Right lobe of liver (tissue), 6 donors: ENCODE measurements at regions not wholly inside any gene's neighbourhood (a gene's known extent, or its start where the extent isn't known, plus 50 kb on each side); places are given as distances from the start of the nearest gene placed in this dataset.

Experiments
- ATAC-seq, 4 donors: fragments of 200-7000 bp; cut with Tn5 transposase; one replicate each; pipeline ENCODE4 v1.9.1; 2020; ENCODE audit warnings: mild to moderate bottlenecking in 4 of 4, moderate library complexity in 4 of 4
- DNase-seq, 3 donors: peaks; one replicate each; pipeline ENCODE4 v3.0.0-alpha.2; 2020
- H3K27ac ChIP-seq, 3 donors: fragments of 200-600 bp; one replicate each; pipeline ENCODE4 v1.8.0; 2022
- H3K27me3 ChIP-seq, 2 donors: fragments of 200-600 bp; one replicate each; pipeline ENCODE4 v1.8.0; 2022
- H3K36me3 ChIP-seq, 4 donors: fragments of 200-600 bp; sonication (generic) in 1 of 4; one replicate each; pipeline versions ENCODE4 v1.5.1 to v1.8.0; 2017 to 2022; ENCODE audit warnings: control low read depth in 1 of 4
- H3K4me1 ChIP-seq, 4 donors: fragments of 200-600 bp; sonication (generic) in 1 of 4; one replicate each; pipeline versions ENCODE4 v1.5.1 to v1.8.0; 2017 to 2022; ENCODE audit warnings: control low read depth in 1 of 4
- H3K4me3 ChIP-seq, 3 donors: fragments of 200-600 bp; one replicate each; pipeline ENCODE4 v1.8.0; 2022
- H3K9me3 ChIP-seq, 4 donors: fragments of 200-600 bp; sonication (generic) in 1 of 4; one replicate each; pipeline versions ENCODE4 v1.5.1 to v1.8.0; 2017 to 2022; ENCODE audit warnings: control low read depth in 1 of 4
- POLR2A ChIP-seq: fragments of 450-650 bp; IDR thresholded peaks from one replicate; pipeline ENCODE4 v1.6.1; 2017; ENCODE audit warnings: antibody characterized with exemption, mild to moderate bottlenecking
- WGBS: methylation state at CpG from one replicate; pipeline ENCODE4 v1.1.6; 2018; ENCODE audit warnings: low coverage, low lambda C conversion rate; ENCODE audit not compliant: insufficient coverage; ENCODE audit errors: missing lambda C conversion rate; 5-methylcytosine and 5-hydroxymethylcytosine counted together
- intact Hi-C, 2 donors: fragments of 100-400 bp; cut with DNase I; formaldehyde crosslinking; loops; one replicate each; pipeline versions ENCODE4 v1.11.2 to v1.14.1; 2022
- TF ChIP-seq, protein P1 (sequence below), 4 donors: fragments of 200-600 bp in 3 of 4; fragments of 450-650 bp in 1 of 4; IDR thresholded peaks; one replicate each; pipeline versions ENCODE4 v1.5.1 to v1.8.0; 2016 to 2022; ENCODE audit warnings: antibody characterized with exemption in 4 of 4, mild to moderate bottlenecking in 2 of 4
- donor health status: DM: no; HTN: yes; CAD: no.
- donor health status: DM: no; HTN: no; CAD: no.
- donor health status: DM: no; HTN: no; CAD: no.
- donor health status: DM: no; HTN: yes; CAD: no.
- donor health status: DM: no; HTN: yes; CAD: no.

DNA sequence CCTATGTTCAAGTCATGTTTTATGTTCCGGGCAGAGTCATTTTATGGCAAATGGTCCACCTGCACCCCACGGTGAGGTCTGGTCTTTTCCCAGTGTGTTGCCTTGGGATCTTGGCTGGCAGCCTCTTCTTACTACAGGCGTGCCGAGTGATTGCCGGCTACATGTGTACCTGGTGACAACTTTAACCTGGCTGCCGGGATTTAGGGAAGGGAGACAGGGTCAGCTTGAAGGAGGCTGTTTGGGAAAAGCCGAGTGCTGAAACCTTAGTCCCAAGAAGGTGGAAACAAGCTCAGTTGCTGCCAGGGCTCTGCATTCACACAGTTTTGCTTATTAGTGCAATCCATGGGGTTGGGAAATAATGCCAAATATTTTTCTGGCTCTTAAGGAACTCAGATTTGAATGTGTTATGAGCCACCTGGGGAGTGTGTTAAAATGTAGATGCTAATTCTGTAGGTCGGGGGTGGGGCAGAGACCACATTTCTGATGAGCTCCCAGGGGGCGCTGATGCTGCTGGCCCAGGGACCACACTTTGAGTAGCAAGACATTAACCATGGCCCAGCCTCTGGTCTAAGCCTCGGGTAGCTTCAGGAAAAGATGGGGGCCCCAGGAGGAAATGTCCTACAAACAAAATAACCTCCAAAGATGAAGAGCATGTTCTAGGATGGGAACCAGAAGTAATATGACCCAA is 179.6 kb downstream of the TBX5 start:
- intact Hi-C loops, result no loop called here
- ATAC-seq (no peak), DNase-seq (no peak)
- Histone ChIP-seq H3K9me3 (no peaks in the 10 kb centered on the region), H3K27me3 (no peaks in the 10 kb centered on the region), H3K4me1 (no peaks in the 10 kb centered on the region), H3K36me3 (no peaks in the 10 kb centered on the region), H3K27ac (no peak overlapping the region), H3K4me3 (no peak overlapping the region)
- no peak for TF ChIP-seq POLR2A
- TF ChIP-seq, protein P1, sequence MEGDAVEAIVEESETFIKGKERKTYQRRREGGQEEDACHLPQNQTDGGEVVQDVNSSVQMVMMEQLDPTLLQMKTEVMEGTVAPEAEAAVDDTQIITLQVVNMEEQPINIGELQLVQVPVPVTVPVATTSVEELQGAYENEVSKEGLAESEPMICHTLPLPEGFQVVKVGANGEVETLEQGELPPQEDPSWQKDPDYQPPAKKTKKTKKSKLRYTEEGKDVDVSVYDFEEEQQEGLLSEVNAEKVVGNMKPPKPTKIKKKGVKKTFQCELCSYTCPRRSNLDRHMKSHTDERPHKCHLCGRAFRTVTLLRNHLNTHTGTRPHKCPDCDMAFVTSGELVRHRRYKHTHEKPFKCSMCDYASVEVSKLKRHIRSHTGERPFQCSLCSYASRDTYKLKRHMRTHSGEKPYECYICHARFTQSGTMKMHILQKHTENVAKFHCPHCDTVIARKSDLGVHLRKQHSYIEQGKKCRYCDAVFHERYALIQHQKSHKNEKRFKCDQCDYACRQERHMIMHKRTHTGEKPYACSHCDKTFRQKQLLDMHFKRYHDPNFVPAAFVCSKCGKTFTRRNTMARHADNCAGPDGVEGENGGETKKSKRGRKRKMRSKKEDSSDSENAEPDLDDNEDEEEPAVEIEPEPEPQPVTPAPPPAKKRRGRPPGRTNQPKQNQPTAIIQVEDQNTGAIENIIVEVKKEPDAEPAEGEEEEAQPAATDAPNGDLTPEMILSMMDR (IDR thresholded peaks at IDR 0.05), result no peak
- 41% methylated on average over 7 of the region's 10 CpGs for WGBS

DNA sequence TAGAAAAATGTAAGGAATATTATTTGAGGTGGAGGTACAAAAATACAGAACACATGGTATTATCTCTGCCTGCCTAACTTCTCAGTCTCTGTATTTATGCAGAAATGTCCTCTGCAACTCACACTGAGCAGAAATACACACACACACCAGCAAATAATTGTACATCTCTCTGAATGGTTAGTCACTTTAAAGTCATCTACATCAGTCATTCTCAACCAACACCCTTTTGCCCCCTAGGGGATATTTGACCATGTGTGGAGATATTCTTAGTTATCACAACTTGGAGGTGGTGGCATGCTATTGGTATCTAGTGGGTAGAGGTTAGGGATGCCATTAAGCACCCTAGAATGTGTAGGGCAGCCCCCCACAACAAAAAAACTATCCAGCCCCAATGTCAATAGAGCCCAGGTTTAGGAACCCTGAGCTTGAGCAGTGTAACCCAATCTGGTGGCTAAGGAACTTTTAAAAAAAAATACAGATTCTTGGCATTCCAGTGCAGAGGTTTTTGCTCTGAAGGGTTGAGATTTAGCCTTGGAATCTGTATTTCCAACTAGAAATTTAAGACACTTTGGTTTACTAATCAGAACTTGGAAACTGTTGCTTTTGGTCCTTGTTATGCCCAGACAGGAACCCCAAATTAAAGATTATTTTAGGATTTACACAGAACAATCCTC is 183.8 kb downstream of the TBX5 start:
- Histone ChIP-seq H3K27me3 (no peaks in the 10 kb centered on the region), H3K9me3 (no peaks in the 10 kb centered on the region), H3K4me1 (no peaks in the 10 kb centered on the region), H3K36me3 (no peaks in the 10 kb centered on the region), H3K4me3 (no peak overlapping the region), H3K27ac (no peak overlapping the region)
- DNase-seq (no peak), ATAC-seq (no peak)
- TF ChIP-seq POLR2A, result no peak
- TF ChIP-seq, protein P1 (IDR thresholded peaks at IDR 0.05), result no peak
- intact Hi-C loops, result no loop called here

DNA sequence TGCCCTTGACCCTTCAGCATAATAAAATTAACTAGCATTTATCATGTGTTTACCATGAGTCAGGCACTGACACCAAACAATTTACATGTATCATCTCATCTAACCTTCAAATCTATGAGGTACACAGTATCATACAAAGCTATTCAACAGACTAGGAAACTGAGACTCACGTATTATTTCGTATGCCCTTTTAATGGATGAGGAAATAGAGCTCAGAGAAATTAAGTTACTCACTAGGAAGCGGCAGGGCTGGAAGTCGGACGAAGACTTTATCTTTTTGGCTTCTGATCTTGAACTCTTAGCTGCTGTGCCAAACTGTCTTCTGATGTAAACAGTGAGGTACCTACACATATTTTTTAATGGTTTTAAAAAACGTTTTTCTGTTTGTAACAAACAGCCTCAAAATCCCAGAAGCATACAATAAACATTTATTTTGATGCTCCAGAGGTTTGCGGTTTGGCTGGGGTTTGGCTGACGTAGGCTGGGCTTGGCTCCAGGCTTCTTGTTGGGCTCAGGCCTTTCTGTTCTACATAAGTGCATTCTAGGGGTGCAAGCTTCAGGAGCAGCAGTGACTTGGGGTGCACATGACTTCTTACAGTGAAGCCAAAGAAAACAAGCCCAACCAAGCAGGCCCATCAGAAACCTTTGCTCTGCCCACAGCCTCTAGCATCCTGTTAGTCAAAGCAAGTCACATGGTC is 184.7 kb downstream of the TBX5 start:
- WGBS, result 49% methylated on average over 8 of the region's 8 CpGs
- no peaks in the 10 kb centered on the region for H3K27me3 ChIP-seq
- intact Hi-C loops, result no loop called here
- no peaks in the 10 kb centered on the region for H3K9me3 ChIP-seq
- no peak overlapping the region for H3K4me3 ChIP-seq
- ATAC-seq, result no peak
- no peak for DNase-seq
- H3K27ac ChIP-seq, result no peak overlapping the region
- H3K4me1 ChIP-seq, result no peaks in the 10 kb centered on the region
- no peaks in the 10 kb centered on the region for H3K36me3 ChIP-seq
- no peak for TF ChIP-seq POLR2A
- TF ChIP-seq, protein P1 (IDR thresholded peaks at IDR 0.05), result no peak

DNA sequence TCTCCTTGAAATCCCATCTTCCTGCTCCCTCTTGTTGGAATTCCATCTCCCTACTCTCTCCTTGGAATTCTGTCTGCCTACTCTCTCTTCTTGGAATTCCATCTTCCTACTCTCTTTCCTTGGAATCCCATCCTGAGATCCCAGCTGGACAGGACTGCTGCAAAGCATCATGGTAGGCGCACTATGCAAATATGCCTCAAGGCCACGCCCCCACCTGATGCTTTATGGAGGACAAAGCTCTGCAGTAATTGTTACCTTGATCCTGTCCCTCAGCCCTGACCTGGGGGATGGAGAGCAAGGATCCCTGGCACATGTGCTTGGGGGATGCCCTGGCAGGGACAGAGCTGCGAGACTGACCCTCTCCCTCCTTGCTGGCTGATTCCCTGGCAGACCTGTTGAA is 185.6 kb downstream of the TBX5 start:
- H3K4me3 ChIP-seq, result no peak overlapping the region
- no peak for DNase-seq
- TF ChIP-seq, protein P1 (IDR thresholded peaks at IDR 0.05), result no peak
- no peak for TF ChIP-seq POLR2A
- ATAC-seq, result no peak
- H3K9me3 ChIP-seq, result no peaks in the 10 kb centered on the region
- no peaks in the 10 kb centered on the region for H3K4me1 ChIP-seq
- 60% methylated on average over 2 of the region's 3 CpGs for WGBS
- intact Hi-C loops, result no loop called here
- no peaks in the 10 kb centered on the region for H3K27me3 ChIP-seq
- no peaks in the 10 kb centered on the region for H3K36me3 ChIP-seq
- H3K27ac ChIP-seq, result no peak overlapping the region
